Osteoblast (primary cell): ENCODE measurements at regions not wholly inside any gene's neighbourhood (a gene's known extent, or its start where the extent isn't known, plus 50 kb on each side); places are given as distances from the start of the nearest gene placed in this dataset.

Experiments used
- DNase-seq: peaks from one replicate; pipeline ENCODE4 v3.0.0; 2011; ENCODE audit warnings: low spot score, mixed read lengths; ENCODE audit not compliant: insufficient read length; ENCODE audit errors: missing footprints
- H2AFZ ChIP-seq: 2 replicates; pipeline ENCODE4 v1.6.0; 2011; ENCODE audit warnings: mild to moderate bottlenecking, low read length
- H3K27ac ChIP-seq: 2 replicates; pipeline ENCODE4 v1.5.1; 2011; ENCODE audit warnings: mild to moderate bottlenecking, low read depth, low read length, moderate library complexity
- H3K27me3 ChIP-seq: 2 replicates; pipeline ENCODE4 v1.6.0; 2012; ENCODE audit warnings: mild to moderate bottlenecking, control low read depth, inconsistent platforms, low read length, moderate library complexity; ENCODE audit not compliant: insufficient read depth
- H3K36me3 ChIP-seq: 2 replicates; pipeline ENCODE4 v1.5.1; 2011; ENCODE audit warnings: mild to moderate bottlenecking, low read length, control low read depth, moderate library complexity; ENCODE audit not compliant: insufficient read depth
- H3K4me1 ChIP-seq: 2 replicates; pipeline ENCODE4 v1.5.1; 2011; ENCODE audit warnings: mild to moderate bottlenecking, low read length, control low read depth, moderate library complexity; ENCODE audit not compliant: insufficient read depth
- H3K4me2 ChIP-seq: 2 replicates; pipeline ENCODE4 v1.6.0; 2011; ENCODE audit warnings: mild to moderate bottlenecking, low read length; ENCODE audit not compliant: insufficient read depth
- H3K4me3 ChIP-seq: fragments of 200-600 bp; sonication (generic); 3 replicates; pipeline ENCODE4 v1.5.1; 2012; ENCODE audit warnings: mild to moderate bottlenecking, low read length, inconsistent platforms; ENCODE audit not compliant: insufficient read depth
- H3K79me2 ChIP-seq: 2 replicates; pipeline ENCODE4 v1.6.0; 2012; ENCODE audit warnings: mild to moderate bottlenecking, low read length, control low read depth, inconsistent platforms; ENCODE audit not compliant: insufficient read depth
- H3K9me3 ChIP-seq: 2 replicates; pipeline ENCODE4 v1.5.1; 2011; ENCODE audit warnings: low read depth, low read length, control low read depth
- H4K20me1 ChIP-seq: 2 replicates; pipeline ENCODE4 v1.6.0; 2012; ENCODE audit warnings: mild to moderate bottlenecking, low read length, control low read depth; ENCODE audit not compliant: insufficient read depth
- CTCF ChIP-seq: IDR thresholded peaks from 2 replicates; pipeline ENCODE4 v1.5.1; 2011; ENCODE audit warnings: mild to moderate bottlenecking, low read depth, low read length, moderate library complexity; ENCODE audit errors: extremely low read depth

DNA sequence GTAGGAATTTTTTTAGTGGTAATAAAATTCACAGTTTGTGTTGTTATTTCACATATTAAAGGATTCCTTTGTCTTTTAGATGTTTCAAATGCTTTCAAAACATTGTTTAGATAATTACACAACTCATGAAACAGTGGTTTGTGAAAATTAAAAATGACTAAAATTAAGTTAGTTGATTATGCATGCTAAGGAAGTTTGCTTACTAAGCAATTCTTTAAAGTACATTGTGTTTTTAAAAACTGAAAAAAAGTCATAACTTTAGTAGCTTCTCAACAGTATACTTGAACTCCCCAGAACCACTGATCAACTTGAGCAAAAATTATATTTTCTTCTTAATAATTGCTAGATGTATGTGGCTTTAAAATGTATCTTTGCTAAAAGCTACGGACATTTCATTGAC is 298.4 kb upstream of the MC4R start:
- H3K27me3 ChIP-seq, result no peaks in the 10 kb centered on the region
- no peaks in the 10 kb centered on the region for H3K36me3 ChIP-seq
- no peak for TF ChIP-seq CTCF
- H2AFZ ChIP-seq, result no peak overlapping the region
- no peaks in the 10 kb centered on the region for H3K79me2 ChIP-seq
- no peak overlapping the region for H3K27ac ChIP-seq
- H4K20me1 ChIP-seq, result no peaks in the 10 kb centered on the region
- DNase-seq, result no peak
- H3K9me3 ChIP-seq, result no peaks in the 10 kb centered on the region
- H3K4me2 ChIP-seq, result no peak overlapping the region
- H3K4me3 ChIP-seq, result no peak overlapping the region
- H3K4me1 ChIP-seq, result no peaks in the 10 kb centered on the region

DNA sequence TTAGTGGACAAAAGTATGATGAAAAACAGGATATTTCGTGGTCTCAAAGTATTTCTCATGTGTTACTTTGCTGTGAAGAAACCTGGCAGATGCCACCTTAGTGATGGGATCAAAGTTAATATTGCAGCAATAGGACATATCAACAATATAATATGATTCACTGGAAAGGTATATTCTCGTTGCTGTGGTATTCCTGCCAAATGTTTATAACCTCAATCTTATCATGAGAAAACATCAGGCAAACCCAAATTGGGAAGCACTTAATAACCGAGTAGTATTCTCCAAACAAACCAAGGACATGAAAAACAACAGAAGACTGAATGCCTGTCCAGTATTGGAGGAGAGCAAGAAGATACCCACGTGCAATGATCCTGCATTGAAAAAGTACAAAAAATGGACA is 302.6 kb upstream of the MC4R start:
- no peak overlapping the region for H2AFZ ChIP-seq
- no peaks in the 10 kb centered on the region for H3K36me3 ChIP-seq
- H3K27ac ChIP-seq, result no peak overlapping the region
- no peaks in the 10 kb centered on the region for H3K27me3 ChIP-seq
- H3K4me1 ChIP-seq, result no peaks in the 10 kb centered on the region
- H3K9me3 ChIP-seq, result no peaks in the 10 kb centered on the region
- no peaks in the 10 kb centered on the region for H3K79me2 ChIP-seq
- DNase-seq, result no peak
- H4K20me1 ChIP-seq, result no peaks in the 10 kb centered on the region
- H3K4me3 ChIP-seq, result no peak overlapping the region
- no peak overlapping the region for H3K4me2 ChIP-seq
- no peak for TF ChIP-seq CTCF

DNA sequence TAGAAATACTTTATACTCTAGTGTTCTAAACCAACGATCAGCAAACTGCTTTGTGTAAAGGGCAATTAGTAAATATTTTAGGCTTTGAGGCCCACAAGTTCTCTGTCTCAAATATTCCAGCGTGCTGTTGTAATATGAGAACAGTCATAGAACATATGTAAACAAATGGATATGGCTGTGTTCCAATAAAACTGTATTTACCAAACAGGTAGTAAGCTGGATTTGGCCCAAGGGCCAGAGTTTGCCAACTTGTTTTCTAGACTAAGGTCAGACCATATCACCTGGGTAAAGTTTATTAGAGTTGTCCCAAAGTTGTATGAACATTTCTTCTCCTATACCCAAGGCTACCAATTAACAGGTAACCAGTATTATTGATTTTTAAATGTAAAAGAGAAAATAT is 303.2 kb upstream of the MC4R start:
- H3K4me2 ChIP-seq, result no peak overlapping the region
- H3K4me3 ChIP-seq, result no peak overlapping the region
- no peak for DNase-seq
- H2AFZ ChIP-seq, result no peak overlapping the region
- no peak for TF ChIP-seq CTCF
- H3K79me2 ChIP-seq, result no peaks in the 10 kb centered on the region
- no peaks in the 10 kb centered on the region for H3K27me3 ChIP-seq
- H3K36me3 ChIP-seq, result no peaks in the 10 kb centered on the region
- no peaks in the 10 kb centered on the region for H3K4me1 ChIP-seq
- no peaks in the 10 kb centered on the region for H3K9me3 ChIP-seq
- H3K27ac ChIP-seq, result no peak overlapping the region
- no peaks in the 10 kb centered on the region for H4K20me1 ChIP-seq

DNA sequence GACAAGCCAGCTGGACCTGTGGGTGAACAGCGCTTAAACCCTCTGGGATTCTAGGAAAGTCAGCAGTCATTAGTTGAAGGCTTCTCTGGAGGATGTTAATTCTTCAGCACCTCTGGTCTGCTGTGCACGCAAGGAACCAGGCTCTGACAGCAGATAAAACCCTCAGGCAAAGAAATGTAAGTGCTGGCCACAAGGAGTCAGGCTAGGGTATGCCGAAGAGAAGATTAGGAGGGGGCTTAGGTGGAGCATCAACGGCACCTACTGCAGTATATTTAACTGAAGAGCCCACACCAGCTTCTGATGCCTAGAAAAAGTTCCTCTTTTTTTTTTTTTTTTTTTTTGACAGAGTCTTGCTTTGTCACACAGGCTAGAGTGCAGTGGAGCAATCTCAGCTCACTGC is 304.2 kb upstream of the MC4R start:
- Histone ChIP-seq H3K36me3 (no peaks in the 10 kb centered on the region), H4K20me1 (no peaks in the 10 kb centered on the region), H3K27ac (no peak overlapping the region), H3K9me3 (no peaks in the 10 kb centered on the region), H2AFZ (no peak overlapping the region), H3K4me2 (no peak overlapping the region), H3K27me3 (no peaks in the 10 kb centered on the region), H3K79me2 (no peaks in the 10 kb centered on the region), H3K4me1 (no peaks in the 10 kb centered on the region), H3K4me3 (no peak overlapping the region)
- no peak for DNase-seq
- no peak for TF ChIP-seq CTCF
